Colonic mucosa (tissue), 4 donors: ENCODE measurements at regions not wholly inside any gene's neighbourhood (a gene's known extent, or its start where the extent isn't known, plus 50 kb on each side); places are given as distances from the start of the nearest gene placed in this dataset.
"Not testable (repeated sequence)": the region's sequence is repeated elsewhere in the genome, so short reads cannot be mapped to it uniquely, and the experiment has no call there.

Experiments
- DNase-seq: peaks from one replicate; pipeline ENCODE4 v3.0.0-alpha.2; 2020
- H3K27ac ChIP-seq: fragments of 200-600 bp; one replicate; pipeline ENCODE4 v1.8.0; 2021
- H3K27me3 ChIP-seq: fragments of 200-600 bp; one replicate; pipeline ENCODE4 v1.8.0; 2021
- H3K36me3 ChIP-seq: fragments of 200-600 bp; one replicate; pipeline ENCODE4 v1.8.0; 2021
- H3K4me1 ChIP-seq: fragments of 200-600 bp; one replicate; pipeline ENCODE4 v1.8.0; 2021; ENCODE audit warnings: mild to moderate bottlenecking
- H3K4me3 ChIP-seq: fragments of 200-600 bp; one replicate; pipeline ENCODE4 v1.8.0; 2021
- H3K9ac ChIP-seq, 2 donors: one replicate each; pipeline ENCODE4 v1.7.0; 2013; ENCODE audit warnings: control low read depth in 2 of 2, low read depth in 2 of 2, low read length in 2 of 2
- H3K9me3 ChIP-seq: fragments of 200-600 bp; one replicate; pipeline ENCODE4 v1.8.0; 2021
- intact Hi-C: fragments of 100-400 bp; cut with DNase I; formaldehyde crosslinking; loops from one replicate; pipeline ENCODE4 v1.14.1; 2022
- TF ChIP-seq, protein P1 (sequence below): fragments of 200-600 bp; IDR thresholded peaks from one replicate; pipeline ENCODE4 v1.8.0; 2022; ENCODE audit warnings: antibody characterized with exemption, mild to moderate bottlenecking
- donor health status: healthy.
- donor health status: DM: no; HTN: no; CAD: no.
- donor health status: DM: no; HTN: no; CAD: no.

GRCh38 chr6:103507052-103507451 lies 1352.7 kb downstream of the HACE1 start:
- DNase-seq = no peak
- no peaks in the 10 kb centered on the region for H3K4me1 ChIP-seq
- TF ChIP-seq, protein P1, sequence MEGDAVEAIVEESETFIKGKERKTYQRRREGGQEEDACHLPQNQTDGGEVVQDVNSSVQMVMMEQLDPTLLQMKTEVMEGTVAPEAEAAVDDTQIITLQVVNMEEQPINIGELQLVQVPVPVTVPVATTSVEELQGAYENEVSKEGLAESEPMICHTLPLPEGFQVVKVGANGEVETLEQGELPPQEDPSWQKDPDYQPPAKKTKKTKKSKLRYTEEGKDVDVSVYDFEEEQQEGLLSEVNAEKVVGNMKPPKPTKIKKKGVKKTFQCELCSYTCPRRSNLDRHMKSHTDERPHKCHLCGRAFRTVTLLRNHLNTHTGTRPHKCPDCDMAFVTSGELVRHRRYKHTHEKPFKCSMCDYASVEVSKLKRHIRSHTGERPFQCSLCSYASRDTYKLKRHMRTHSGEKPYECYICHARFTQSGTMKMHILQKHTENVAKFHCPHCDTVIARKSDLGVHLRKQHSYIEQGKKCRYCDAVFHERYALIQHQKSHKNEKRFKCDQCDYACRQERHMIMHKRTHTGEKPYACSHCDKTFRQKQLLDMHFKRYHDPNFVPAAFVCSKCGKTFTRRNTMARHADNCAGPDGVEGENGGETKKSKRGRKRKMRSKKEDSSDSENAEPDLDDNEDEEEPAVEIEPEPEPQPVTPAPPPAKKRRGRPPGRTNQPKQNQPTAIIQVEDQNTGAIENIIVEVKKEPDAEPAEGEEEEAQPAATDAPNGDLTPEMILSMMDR = no peak
- no peak overlapping the region for H3K4me3 ChIP-seq
- H3K27ac ChIP-seq = no peak overlapping the region
- no peaks in the 10 kb centered on the region for H3K27me3 ChIP-seq
- H3K9ac ChIP-seq = no peak overlapping the region
- H3K9me3 ChIP-seq = no peaks in the 10 kb centered on the region
- intact Hi-C loops = no loop called here
- no peaks in the 10 kb centered on the region for H3K36me3 ChIP-seq

DNA sequence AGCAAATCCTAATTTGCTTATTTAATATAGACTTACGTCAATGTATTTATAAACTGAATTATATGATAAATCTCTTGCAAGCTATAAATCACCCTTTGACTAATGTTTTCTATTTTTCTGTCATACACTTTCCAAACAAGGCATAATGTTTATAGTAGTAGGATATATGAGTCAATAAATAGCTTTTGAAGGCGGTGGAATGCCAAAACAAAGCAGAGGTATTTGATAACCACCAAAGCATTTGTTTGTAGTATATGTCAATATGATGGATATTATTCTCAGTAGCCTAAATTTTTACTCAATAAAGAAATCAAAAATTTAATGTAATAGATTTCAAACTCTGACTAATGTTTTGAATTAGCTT lies 1354.6 kb downstream of the HACE1 start:
- no peak overlapping the region for H3K4me3 ChIP-seq
- H3K4me1 ChIP-seq = no peaks in the 10 kb centered on the region
- H3K27ac ChIP-seq = no peak overlapping the region
- TF ChIP-seq, protein P1 = no peak
- intact Hi-C loops = no loop called here
- no peaks in the 10 kb centered on the region for H3K9me3 ChIP-seq
- H3K9ac ChIP-seq = no peak overlapping the region
- no peaks in the 10 kb centered on the region for H3K27me3 ChIP-seq
- no peak for DNase-seq
- H3K36me3 ChIP-seq = no peaks in the 10 kb centered on the region

GRCh38 chr6:103504501-103505154 lies 1355.1 kb downstream of the HACE1 start:
- TF ChIP-seq, protein P1 = no peak
- H3K27me3 ChIP-seq = no peaks in the 10 kb centered on the region
- intact Hi-C loops = no loop called here
- H3K36me3 ChIP-seq = no peaks in the 10 kb centered on the region
- H3K9ac ChIP-seq = no peak overlapping the region
- H3K4me1 ChIP-seq = no peaks in the 10 kb centered on the region
- H3K27ac ChIP-seq = no peak overlapping the region
- H3K4me3 ChIP-seq = no peak overlapping the region
- no peaks in the 10 kb centered on the region for H3K9me3 ChIP-seq
- no peak for DNase-seq

DNA sequence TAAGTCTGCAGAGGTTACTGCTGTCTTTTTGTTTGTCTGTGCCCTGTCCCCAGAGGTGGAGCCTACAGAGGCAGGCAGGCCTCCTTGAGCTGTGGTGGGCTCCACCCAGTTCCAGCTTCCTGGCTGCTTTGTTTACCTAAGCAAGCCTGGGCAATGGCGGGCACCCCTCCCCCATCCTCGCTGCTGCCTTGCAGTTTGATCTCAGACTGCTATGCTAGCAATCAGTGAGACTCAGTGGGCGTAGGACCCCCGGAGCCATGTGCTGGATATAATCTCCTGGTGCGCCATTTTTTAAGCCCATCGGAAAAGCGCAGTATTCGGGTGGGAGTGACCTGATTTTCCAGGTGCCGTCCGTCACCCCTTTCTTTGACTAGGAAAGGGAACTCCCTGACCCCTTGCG lies 1363.1 kb downstream of the HACE1 start:
- H3K9ac ChIP-seq, H3K9me3 ChIP-seq, DNase-seq, H3K27me3 ChIP-seq, H3K27ac ChIP-seq, H3K36me3 ChIP-seq, intact Hi-C loops, H3K4me3 ChIP-seq, H3K4me1 ChIP-seq: not testable (repeated sequence)

GRCh38 chr6:103456652-103457051 lies 1403.1 kb downstream of the HACE1 start:
- DNase-seq = no peak
- TF ChIP-seq, protein P1 = no peak
- intact Hi-C loops = no loop called here
- no peaks in the 10 kb centered on the region for H3K9me3 ChIP-seq
- no peak overlapping the region for H3K9ac ChIP-seq
- H3K4me3 ChIP-seq = no peak overlapping the region
- no peaks in the 10 kb centered on the region for H3K27me3 ChIP-seq
- H3K4me1 ChIP-seq = no peaks in the 10 kb centered on the region
- H3K36me3 ChIP-seq = no peaks in the 10 kb centered on the region
- H3K27ac ChIP-seq = no peak overlapping the region

GRCh38 chr6:103455275-103455674 lies 1404.4 kb downstream of the HACE1 start:
- no peaks in the 10 kb centered on the region for H3K4me1 ChIP-seq
- H3K9ac ChIP-seq = no peak overlapping the region
- H3K4me3 ChIP-seq = no peak overlapping the region
- TF ChIP-seq, protein P1 = no peak
- DNase-seq = no peak
- H3K27ac ChIP-seq = no peak overlapping the region
- no peaks in the 10 kb centered on the region for H3K36me3 ChIP-seq
- intact Hi-C loops = no loop called here
- no peaks in the 10 kb centered on the region for H3K27me3 ChIP-seq
- H3K9me3 ChIP-seq = no peaks in the 10 kb centered on the region
